Activated T-cell treated with anti-CD3 and anti-CD28 coated beads for 48 hours (primary cell): ENCODE measurements at regions not wholly inside any gene's neighbourhood (a gene's known extent, or its start where the extent isn't known, plus 50 kb on each side); places are given as distances from the start of the nearest gene placed in this dataset.

Source experiments
- DNase-seq: peaks from one replicate; pipeline ENCODE4 v3.0.0-alpha.2; 2020; ENCODE audit warnings: low read depth

GRCh38 chr14:61625165-61625564 lies 70.1 kb upstream of the HIF1A start:
- DNase-seq = no peak

GRCh38 chr14:61627612-61628011 lies 67.7 kb upstream of the HIF1A start:
- DNase-seq = no peak

GRCh38 chr14:61628016-61628725 lies 67.1 kb upstream of the HIF1A start:
- DNase-seq = no peak

- DNase-seq = no peak
These were observed 64.8 kb upstream of the HIF1A start for GRCh38 chr14:61630399-61631044.

GRCh38 chr14:61631045-61631687 lies 64.1 kb upstream of the HIF1A start:
- no peak for DNase-seq

GRCh38 chr14:61632401-61632800 lies 62.9 kb upstream of the HIF1A start:
- DNase-seq = no peak

- no peak for DNase-seq
These were observed 62.5 kb upstream of the HIF1A start for GRCh38 chr14:61632807-61633206.

GRCh38 chr14:61636291-61636690 lies 59.0 kb upstream of the HIF1A start:
- no peak for DNase-seq

- no peak for DNase-seq
These were observed 58.5 kb upstream of the HIF1A start for GRCh38 chr14:61636779-61637178.

GRCh38 chr14:61638595-61639387 lies 56.5 kb upstream of the HIF1A start:
- DNase-seq = no peak

- no peak for DNase-seq
These were observed 54.9 kb upstream of the HIF1A start for GRCh38 chr14:61640158-61641136.

GRCh38 chr14:61641914-61642613 lies 53.2 kb upstream of the HIF1A start:
- DNase-seq = no peak

- DNase-seq = no peak
These were observed 52.7 kb upstream of the HIF1A start for GRCh38 chr14:61642614-61642982.

GRCh38 chr14:61643555-61643954 lies 51.8 kb upstream of the HIF1A start:
- DNase-seq = no peak

- DNase-seq = no peak
These were observed 51.1 kb upstream of the HIF1A start for GRCh38 chr14:61644175-61644574.

GRCh38 chr14:61644834-61645233 lies 50.5 kb upstream of the HIF1A start:
- DNase-seq = no peak

- DNase-seq = no peak
These were observed 50.1 kb upstream of the HIF1A start for GRCh38 chr14:61645247-61645646.
